CD4-positive, alpha-beta T cell treated with Interleukin-1 beta for 1 hour (primary cell): ENCODE measurements at regions not wholly inside any gene's neighbourhood (a gene's known extent, or its start where the extent isn't known, plus 50 kb on each side); places are given as distances from the start of the nearest gene placed in this dataset.

Experiments
- DNase-seq, 2 donors: peaks; one replicate each; pipeline ENCODE4 v3.0.0-alpha.2; 2020 to 2022

- no peak for DNase-seq
Observed at GRCh38 chr16:64532691-64533090, 589.2 kb downstream of the CDH11 start.

DNA sequence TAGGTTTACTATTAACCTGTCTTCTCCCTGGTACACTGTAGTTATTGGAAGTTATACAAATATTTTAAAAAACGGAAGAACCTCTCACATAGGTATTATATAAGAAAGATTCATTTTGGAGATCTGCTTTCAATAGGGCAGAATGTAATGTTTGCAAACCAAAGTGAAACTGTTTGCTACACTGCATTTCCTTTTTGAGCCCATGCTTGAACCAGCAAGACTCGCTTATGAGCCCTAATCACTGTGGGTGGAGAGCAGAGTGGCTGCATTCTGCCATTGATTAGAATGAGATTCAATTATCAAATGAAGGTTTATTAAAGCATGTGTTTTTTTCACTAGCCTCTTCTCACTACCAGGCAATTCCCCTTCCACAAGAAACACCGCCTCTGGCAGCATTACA, 589.7 kb downstream of the CDH11 start:
- DNase-seq, result no peak

- no peak for DNase-seq
Observed at GRCh38 chr16:64531401-64531800, 590.5 kb downstream of the CDH11 start.

DNA sequence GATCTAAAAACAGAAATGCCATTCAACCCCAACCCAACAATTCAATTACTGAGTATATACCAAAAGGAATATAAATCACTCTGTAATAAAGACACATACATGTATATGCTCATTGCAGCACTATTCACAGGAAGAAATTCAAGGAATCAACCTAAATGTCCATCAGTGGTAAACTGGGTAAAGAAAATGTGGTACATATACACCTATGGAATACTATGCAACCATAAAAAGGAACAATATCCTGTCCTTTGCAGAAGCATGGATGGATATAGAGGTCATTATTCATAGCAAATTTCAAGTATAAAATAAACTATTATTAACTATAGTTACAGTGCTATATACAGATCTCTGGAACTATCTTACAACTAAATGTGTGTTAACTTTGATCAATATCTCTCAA, 599.3 kb downstream of the CDH11 start:
- DNase-seq, result no peak

- DNase-seq, result no peak
Observed at GRCh38 chr16:64513871-64514270, 608.0 kb downstream of the CDH11 start.

- DNase-seq, result no peak
Observed at GRCh38 chr16:64507240-64508024, 614.4 kb downstream of the CDH11 start.

DNA sequence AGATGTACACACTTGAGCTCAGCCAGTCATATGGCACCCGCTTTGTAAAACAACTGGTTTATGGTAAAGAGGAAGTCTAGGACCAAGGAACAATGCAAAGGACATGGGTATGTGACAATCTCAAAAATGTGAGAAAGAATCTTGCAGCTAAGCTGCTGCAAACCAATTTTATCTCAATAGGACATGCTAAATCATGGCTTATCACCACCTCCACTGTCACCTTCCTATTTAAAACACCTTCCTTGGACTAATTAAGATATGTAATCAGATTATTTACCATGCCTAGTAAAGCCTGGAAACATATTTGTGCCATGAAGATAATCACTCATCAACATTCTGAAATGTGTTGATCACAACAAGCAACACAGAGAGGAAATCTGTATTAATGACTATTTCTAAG, 622.7 kb downstream of the CDH11 start:
- DNase-seq, result no peak

DNA sequence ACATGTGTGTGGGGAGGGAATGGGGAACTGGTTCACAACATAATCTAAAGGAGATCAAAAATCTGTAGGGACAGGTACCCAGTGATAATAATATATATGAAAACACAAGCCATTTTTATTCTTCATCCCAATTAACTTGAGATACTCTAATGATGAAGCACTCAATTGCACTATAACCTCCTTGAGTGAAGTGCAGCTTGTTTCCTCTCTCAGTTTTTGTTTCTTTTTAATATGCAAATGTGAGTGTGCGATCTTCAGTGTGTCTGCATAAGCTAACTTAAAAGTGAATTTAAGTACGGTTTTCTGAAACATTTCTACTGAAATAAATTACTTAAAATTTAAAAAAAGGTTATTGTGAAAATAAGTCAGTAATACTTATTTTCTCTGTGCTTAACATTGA, 623.5 kb downstream of the CDH11 start:
- no peak for DNase-seq

DNA sequence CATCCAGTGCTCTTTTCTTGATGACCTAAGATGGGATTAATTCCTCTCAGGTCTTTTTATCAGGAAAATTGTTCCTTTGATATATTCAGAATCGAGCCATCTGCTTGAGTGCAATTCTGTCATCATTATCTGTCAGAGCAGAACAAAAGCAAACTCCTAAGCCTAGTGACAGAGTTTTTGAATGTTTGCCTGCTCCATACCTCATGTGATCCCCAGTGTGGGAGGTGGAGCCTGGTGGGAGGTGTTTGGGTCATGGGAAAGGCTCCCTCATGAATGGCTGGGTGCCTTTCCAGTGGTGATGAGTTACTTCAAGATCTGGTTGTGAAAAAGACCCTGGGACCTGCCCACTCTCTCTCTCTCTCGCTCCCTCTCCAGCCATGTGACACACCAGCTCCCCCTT, 628.2 kb downstream of the CDH11 start:
- no peak for DNase-seq

GRCh38 chr16:64489449-64489848, 632.4 kb downstream of the CDH11 start:
- DNase-seq, result no peak

DNA sequence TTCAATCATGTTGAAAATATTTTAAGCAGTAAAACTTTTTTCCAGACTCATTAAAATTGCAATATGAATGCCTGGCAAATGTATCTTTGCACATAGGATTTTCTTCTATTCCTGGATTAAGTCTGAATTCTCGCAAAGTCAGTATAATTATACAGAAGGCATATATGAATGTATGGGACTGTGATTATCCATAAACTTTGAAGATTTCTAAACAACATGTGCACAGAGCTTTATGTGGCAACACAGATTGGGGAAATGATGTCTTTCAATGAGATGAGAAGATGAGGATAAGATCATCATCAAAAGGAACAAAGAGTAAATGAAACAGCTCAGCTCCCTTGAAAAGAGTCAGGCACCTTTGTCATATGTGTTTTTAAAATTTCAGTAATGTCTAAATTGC, 635.3 kb downstream of the CDH11 start:
- DNase-seq, result no peak

DNA sequence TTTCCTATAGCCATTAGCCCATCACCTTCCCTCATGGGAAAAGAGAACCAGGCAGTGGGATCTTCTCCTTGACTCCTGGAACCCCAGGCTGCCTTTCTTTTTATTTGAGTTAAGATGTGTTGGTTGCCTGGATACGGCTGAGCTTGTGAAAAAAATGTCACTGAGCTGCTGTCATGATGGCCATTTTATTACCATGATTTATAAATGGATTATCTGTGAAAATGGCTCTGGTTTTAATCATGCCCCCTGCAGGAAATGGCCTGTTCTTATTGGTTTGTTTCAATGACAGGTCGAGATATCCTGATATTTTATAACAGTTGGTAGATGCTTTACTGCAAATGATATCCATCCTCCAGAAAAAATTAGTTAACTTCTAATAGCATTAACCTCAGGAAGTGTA, 640.4 kb downstream of the CDH11 start:
- no peak for DNase-seq

DNA sequence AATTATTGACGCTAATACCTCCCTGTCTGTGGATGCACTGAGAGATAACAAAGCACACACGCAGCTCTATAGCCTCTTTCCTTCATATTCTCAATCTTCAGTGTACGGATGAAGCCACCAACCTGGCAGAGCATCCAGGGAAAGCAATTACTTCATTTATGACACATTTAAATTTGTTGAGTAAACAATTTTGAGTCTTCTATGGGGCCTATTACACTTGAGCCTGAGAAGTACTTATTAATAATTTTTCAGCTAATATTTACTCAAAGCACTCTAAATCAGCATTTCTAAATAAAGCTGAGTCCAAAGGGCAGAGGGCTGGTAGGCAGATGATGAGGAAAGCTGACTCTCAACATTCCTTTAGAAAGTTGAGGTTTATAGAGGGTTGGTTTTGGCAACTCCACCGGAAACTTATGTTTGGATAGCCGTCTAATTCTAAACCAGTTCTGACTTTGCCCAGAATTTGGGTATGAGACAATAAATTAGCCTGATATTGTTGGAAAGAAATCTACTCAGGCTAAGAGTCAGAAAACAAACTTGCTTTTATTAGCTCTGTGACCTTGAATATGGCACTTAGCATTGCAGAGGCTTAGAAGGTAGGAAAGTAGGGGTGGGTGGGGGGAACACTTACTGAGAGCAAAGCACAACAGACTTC, 643.5 kb downstream of the CDH11 start:
- DNase-seq, result no peak

DNA sequence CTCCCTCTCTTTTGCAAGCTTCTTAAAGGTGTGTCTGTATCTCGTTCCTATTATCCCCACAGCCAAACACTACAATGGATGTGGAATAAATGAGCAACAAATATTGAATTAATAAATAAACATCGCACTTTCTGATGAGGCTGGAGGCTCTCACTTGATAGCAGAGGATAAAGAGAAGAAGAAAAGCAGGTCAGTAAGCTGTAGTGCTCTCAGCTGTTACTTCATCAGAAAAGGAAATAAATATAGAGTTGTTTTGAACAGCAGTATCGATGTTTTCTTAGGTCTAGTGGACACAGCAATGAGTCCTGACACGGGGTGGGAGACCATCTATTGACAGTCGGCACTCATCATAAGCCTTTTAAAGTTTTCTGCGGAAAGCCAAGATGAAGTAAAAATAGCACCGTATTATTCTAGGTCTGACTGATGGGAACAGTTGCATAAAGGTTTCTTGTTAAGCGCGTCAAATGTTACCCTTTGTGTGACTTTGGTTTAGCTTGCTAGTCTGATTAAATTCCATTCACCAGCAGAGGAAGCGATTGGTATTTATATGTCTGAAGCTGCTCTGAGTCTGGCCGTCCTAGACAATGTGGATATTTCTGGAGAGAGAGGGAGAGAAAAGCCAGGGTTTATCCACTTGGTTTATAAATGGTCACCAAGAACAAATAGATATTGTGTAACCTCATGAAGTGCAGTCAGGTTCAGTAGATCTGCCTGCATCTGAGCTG, 646.1 kb downstream of the CDH11 start:
- DNase-seq, result no peak

- DNase-seq, result no peak
Observed at GRCh38 chr16:64470916-64471315, 650.9 kb downstream of the CDH11 start.

- DNase-seq, result no peak
Observed at GRCh38 chr16:64469906-64470702, 651.8 kb downstream of the CDH11 start.

DNA sequence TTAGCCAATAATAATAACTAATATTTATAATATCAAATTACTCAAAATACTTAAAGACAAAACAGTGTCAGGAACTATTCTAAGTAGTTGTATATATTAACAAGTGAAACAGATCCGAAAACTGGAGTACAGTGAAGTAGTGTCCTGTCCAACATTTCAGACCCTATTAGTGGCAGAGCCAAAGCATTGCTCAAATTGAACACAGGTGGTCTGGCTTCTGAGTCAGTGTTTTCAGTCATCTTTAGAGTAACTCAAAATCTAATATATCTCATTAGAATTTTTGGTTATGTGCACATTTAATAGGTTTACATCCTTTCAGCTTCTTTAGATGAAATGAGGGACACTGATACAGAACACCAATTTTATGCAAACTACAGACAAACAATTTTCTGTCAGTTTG, 652.5 kb downstream of the CDH11 start:
- no peak for DNase-seq

DNA sequence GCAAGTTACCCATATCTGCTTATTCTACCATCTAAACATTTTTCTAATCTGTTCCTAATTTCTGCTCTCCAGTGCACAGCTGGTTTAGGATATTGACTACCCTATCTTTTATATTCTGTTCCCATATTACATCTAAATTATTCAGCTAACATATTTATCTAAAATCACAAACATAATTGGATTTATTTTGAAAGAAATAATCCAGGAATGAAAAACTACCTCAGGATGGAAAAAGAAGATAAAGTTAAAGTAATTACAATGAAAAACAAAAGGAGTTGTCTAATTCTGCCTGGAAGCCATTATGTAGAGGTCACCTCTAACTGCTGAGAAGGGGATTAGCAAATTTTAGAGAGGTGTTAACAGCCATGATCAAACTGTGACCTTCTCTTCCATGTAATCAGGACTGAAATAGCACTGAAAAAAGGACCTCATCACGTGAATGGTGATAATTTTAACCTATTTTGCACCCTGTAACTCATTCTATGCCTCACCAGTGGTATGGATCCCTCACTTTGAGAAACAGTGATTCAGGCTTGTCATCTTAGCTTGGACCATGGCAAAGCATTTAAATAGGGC, 653.3 kb downstream of the CDH11 start:
- no peak for DNase-seq

- no peak for DNase-seq
Observed at GRCh38 chr16:64459821-64460220, 662.0 kb downstream of the CDH11 start.

DNA sequence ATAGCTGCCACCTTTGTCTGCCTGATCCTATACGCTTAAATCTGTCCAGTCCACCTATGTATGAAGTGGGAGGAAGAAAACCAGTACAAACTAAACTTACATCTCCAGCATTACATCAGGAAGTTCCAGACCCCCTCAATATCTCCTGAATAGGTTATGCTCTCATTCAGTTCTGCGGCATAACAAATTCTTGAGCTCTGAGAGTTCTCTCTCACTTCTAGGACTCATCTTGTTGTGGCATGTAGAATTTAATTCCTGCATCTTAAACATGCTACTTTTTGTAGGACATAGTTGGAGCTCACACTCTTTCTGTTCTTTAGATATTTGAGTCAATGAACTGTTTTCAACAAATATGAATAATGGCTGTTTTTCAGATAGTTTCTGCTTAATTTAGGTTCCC, 662.5 kb downstream of the CDH11 start:
- DNase-seq, result no peak

- no peak for DNase-seq
Observed at GRCh38 chr16:64455275-64455674, 666.6 kb downstream of the CDH11 start.

DNA sequence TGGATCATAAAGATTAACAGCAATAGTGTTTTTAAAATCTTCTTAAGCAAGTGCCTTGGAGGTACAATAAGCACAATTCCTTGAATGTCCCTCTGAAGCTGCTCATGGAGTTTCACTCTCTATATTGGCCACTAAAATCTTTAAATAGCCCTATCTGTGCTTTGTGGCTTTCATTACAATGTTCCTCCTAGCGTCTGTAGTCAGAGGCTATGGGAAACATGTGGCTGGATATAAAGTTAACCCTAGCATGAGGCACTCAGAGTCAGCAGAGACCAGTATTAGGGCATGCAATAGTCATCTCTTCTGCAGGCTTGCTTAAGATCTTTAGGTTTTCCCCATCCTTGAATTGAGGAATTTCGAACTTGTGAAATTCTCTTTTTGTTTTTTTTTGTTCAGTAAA, 668.2 kb downstream of the CDH11 start:
- DNase-seq, result no peak

GRCh38 chr16:64452446-64452845, 669.4 kb downstream of the CDH11 start:
- DNase-seq, result no peak
